AG04450 (cell line): ENCODE measurements at regions not wholly inside any gene's neighbourhood (a gene's known extent, or its start where the extent isn't known, plus 50 kb on each side); places are given as distances from the start of the nearest gene placed in this dataset.

Source experiments
- CTCF ChIA-PET: fragments of 300-600, 350-600 bp; formaldehyde crosslinking; extraction: SDS; loops from one replicate; lab custom pipeline; 2022; ENCODE audit warnings: antibody characterized with exemption, inconsistent platforms; lab: Charles Lee
- POLR2A ChIA-PET: fragments of 350-600 bp; formaldehyde crosslinking; extraction: SDS; loops from one replicate; lab custom pipeline; 2021; ENCODE audit warnings: antibody characterized with exemption, inconsistent platforms; lab: Yijun Ruan, JAX
- DNase-seq: peaks from one replicate; pipeline ENCODE4 v3.0.0-alpha.2; 2011; ENCODE audit warnings: low read depth, low spot score
- H3K27ac ChIP-seq: one replicate; pipeline ENCODE4 v1.5.1; 2012; ENCODE audit warnings: low read depth, low read length, control low read depth
- H3K27me3 ChIP-seq: one replicate; pipeline ENCODE4 v1.6.0; 2012; ENCODE audit warnings: low read length; ENCODE audit not compliant: control insufficient read depth, insufficient read depth
- H3K4me3 ChIP-seq: 2 replicates; pipeline ENCODE4 v1.5.1; 2011; ENCODE audit warnings: mild to moderate bottlenecking, low read depth, low read length, control low read depth
- H3K9me3 ChIP-seq: 2 replicates; pipeline ENCODE4 v1.5.1; 2012; ENCODE audit warnings: low read length; ENCODE audit not compliant: control insufficient read depth, insufficient read depth
- TF ChIP-seq, protein P1 (sequence below): IDR thresholded peaks from 2 replicates; pipeline ENCODE4 v1.5.1; 2011; ENCODE audit warnings: low read depth, low read length, control low read depth, inconsistent platforms

DNA sequence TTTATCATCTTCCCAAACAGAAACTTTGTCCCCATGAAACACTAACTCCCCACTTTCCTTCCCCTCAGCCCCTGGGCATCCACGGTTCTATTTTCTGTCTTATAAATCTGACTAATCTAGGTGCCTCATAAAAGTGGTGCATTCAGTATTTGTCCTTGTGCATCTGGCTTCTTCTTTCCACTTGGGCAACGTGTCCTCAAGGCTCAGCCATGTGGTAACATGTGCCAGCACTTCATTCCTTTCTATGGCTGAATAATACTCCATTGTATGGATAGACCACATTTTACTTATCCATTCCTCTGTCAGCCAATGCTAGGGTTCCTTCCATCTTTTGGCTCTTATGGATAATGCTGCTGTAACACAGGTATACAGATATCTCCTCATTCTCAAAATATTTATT lies 305.0 kb upstream of the RUNX1 start:
- CTCF ChIA-PET: no interaction called here
- POLR2A ChIA-PET: no interaction called here
- H3K27me3 ChIP-seq: no peaks in the 10 kb centered on the region

DNA sequence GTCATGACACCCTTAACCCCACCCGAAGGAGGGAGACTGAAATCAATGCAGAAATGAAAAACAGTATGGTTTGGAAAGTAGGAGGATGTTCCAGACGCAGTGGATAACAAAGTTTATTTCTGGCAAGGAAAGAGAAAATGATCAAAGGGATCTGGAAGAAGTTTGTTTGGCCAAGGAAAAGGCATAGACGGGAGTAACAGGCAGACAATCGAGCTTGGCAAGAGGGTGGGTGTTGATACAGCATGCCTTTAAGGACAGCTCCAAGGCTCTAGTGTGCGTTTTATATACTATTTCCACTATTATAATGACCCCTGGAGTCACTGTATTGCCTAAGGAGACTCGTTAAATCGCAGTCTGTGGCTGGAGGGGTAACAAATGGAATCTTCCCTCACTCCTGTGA lies 303.7 kb upstream of the RUNX1 start:
- DNase-seq: no peak
- POLR2A ChIA-PET: no interaction called here
- CTCF ChIA-PET: no interaction called here
- TF ChIP-seq, protein P1, sequence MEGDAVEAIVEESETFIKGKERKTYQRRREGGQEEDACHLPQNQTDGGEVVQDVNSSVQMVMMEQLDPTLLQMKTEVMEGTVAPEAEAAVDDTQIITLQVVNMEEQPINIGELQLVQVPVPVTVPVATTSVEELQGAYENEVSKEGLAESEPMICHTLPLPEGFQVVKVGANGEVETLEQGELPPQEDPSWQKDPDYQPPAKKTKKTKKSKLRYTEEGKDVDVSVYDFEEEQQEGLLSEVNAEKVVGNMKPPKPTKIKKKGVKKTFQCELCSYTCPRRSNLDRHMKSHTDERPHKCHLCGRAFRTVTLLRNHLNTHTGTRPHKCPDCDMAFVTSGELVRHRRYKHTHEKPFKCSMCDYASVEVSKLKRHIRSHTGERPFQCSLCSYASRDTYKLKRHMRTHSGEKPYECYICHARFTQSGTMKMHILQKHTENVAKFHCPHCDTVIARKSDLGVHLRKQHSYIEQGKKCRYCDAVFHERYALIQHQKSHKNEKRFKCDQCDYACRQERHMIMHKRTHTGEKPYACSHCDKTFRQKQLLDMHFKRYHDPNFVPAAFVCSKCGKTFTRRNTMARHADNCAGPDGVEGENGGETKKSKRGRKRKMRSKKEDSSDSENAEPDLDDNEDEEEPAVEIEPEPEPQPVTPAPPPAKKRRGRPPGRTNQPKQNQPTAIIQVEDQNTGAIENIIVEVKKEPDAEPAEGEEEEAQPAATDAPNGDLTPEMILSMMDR: no peak
- Histone ChIP-seq H3K4me3 (no peak overlapping the region), H3K27me3 (no peaks in the 10 kb centered on the region), H3K27ac (no peak overlapping the region), H3K9me3 (no peaks in the 10 kb centered on the region)

More for the DNA sequence above, 305.0 kb upstream of the RUNX1 start:
- no peak overlapping the region for H3K27ac ChIP-seq
- DNase-seq: no peak
- TF ChIP-seq, protein P1: no peak
- no peaks in the 10 kb centered on the region for H3K9me3 ChIP-seq
- H3K4me3 ChIP-seq: no peak overlapping the region

DNA sequence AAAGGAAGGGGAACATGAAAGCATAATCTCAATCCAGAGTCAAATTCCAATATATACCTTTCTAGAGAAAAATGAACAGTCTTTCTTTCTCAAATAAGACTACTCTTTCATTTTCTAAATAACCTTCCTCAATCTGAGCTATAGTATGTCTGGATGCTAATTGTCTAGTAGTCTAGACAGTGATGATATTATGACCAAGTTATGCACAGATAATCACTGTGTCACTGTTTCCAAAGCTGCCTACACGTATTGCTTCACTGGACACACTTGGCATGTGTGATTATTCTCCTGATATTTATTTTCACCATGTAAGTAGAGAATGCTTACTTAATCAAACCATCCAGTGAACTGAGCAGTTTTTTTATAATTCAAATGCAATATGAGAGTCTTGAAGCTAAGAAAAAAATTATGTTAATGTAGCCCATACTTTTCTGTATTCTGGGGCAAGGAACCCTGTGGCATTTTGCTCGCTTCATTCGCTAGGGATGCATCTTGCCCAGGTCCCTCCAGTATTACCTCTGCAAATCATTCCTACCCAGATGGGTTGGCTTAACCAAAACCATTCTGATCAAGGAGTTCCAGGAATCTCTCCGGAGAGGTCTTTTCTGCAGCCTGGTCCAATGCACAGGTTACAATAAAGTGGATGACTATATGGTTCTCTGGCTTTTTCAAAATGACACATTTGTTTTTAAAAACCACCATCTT lies 303.1 kb upstream of the RUNX1 start:
- POLR2A ChIA-PET: no interaction called here
- CTCF ChIA-PET: no interaction called here
- no peaks in the 10 kb centered on the region for H3K27me3 ChIP-seq
- DNase-seq: no peak
- no peaks in the 10 kb centered on the region for H3K9me3 ChIP-seq
- no peak overlapping the region for H3K4me3 ChIP-seq
- TF ChIP-seq, protein P1: no peak
- no peak overlapping the region for H3K27ac ChIP-seq

DNA sequence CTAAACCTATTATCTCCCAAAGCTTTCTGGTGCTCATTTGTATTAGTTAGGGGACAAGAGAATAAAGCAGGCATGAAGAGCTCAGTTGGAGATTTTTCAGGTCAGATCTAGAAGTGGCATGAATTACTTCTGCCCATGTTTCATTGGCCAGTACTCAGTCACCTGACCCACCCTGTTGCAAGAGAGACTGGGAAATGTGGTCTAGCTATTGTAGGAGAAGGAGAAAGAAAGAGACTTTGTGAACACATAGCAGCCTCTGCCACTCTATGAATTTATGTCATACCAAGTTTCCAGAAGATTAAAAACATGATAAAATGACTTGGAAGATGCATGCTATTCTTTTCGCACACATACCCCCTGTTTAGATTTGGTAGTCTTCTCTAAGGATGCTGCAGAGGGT lies 302.3 kb upstream of the RUNX1 start:
- H3K4me3 ChIP-seq: no peak overlapping the region
- H3K27me3 ChIP-seq: no peaks in the 10 kb centered on the region
- POLR2A ChIA-PET: no interaction called here
- DNase-seq: no peak
- no peak overlapping the region for H3K27ac ChIP-seq
- TF ChIP-seq, protein P1: no peak
- CTCF ChIA-PET: interaction anchor here (0.6 kb wide), 1 partner anchor 128 kb away, joined by 9 read pairs; no protein-coding TSS in a partner anchor
- H3K9me3 ChIP-seq: no peaks in the 10 kb centered on the region

DNA sequence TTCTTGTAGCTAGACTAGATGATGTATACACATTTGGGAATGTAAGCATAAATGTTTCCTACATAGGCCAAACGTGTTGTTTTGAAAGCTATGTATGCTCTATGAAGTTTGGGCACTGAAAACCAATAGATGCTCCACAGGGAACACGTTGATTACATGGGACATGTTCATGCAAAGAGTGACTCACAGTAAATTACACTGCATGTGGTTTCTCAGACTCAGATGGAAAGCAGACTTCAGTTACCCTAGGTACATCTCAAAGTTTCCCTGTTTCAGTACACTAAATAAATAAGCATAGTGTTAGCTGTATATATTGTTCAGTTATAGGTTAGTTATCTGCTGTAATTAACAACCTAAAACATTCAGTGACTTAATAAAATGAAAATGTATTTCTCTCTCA lies 301.9 kb upstream of the RUNX1 start:
- ChIA-PET CTCF (interaction anchor here (0.6 kb wide), 1 partner anchor 128 kb away, joined by 9 read pairs; no protein-coding TSS in a partner anchor), POLR2A (no interaction called here)
- DNase-seq: no peak
- Histone ChIP-seq H3K4me3 (no peak overlapping the region), H3K27me3 (no peaks in the 10 kb centered on the region), H3K27ac (no peak overlapping the region), H3K9me3 (no peaks in the 10 kb centered on the region)
- TF ChIP-seq, protein P1: no peak
